Endodermal cell (in vitro differentiated cells): ENCODE measurements at regions not wholly inside any gene's neighbourhood (a gene's known extent, or its start where the extent isn't known, plus 50 kb on each side); places are given as distances from the start of the nearest gene placed in this dataset.
A peak's percentile ranks its signal among the peaks of the same experiment; 100 is the strongest.

Source experiments
- DNase-seq: peaks from one replicate; pipeline ENCODE4 v3.0.0-alpha.2; 2017
- H3K27ac ChIP-seq: 2 replicates; pipeline ENCODE4 v1.5.1; 2013; ENCODE audit warnings: mild to moderate bottlenecking, low read depth, low read length, moderate library complexity
- H3K27me3 ChIP-seq: 2 replicates; pipeline ENCODE4 v1.6.1; 2013; ENCODE audit warnings: mild to moderate bottlenecking, low read length, moderate library complexity; ENCODE audit not compliant: insufficient read depth, control insufficient read depth, poor library complexity, severe bottlenecking
- H3K36me3 ChIP-seq: 2 replicates; pipeline ENCODE4 v1.7.0; 2013; ENCODE audit warnings: mild to moderate bottlenecking, low read length, moderate library complexity; ENCODE audit not compliant: control insufficient read depth, insufficient read depth
- H3K4me1 ChIP-seq: one replicate; pipeline ENCODE4 v1.7.0; 2013; ENCODE audit warnings: low read length; ENCODE audit not compliant: control insufficient read depth, insufficient read depth
- H3K4me3 ChIP-seq: 2 replicates; pipeline ENCODE4 v1.5.1; 2013; ENCODE audit warnings: mild to moderate bottlenecking, low read length, moderate library complexity
- H3K9ac ChIP-seq: 2 replicates; pipeline ENCODE4 v1.6.1; 2013; ENCODE audit warnings: mild to moderate bottlenecking, low read length, moderate library complexity; ENCODE audit not compliant: poor library complexity, severe bottlenecking; ENCODE audit errors: extremely low read depth
- H3K9me3 ChIP-seq: 2 replicates; pipeline ENCODE4 v1.6.1; 2013; ENCODE audit warnings: mild to moderate bottlenecking, low read length, moderate library complexity; ENCODE audit not compliant: control insufficient read depth
- H3K27ac Mint-ChIP-seq: 2 replicates; pipeline ENCODE4 v1.8.0; 2020; ENCODE audit warnings: mixed read lengths
- H3K27me3 Mint-ChIP-seq: 2 replicates; pipeline ENCODE4 v1.8.0; 2021; ENCODE audit warnings: mild to moderate bottlenecking, mixed read lengths; ENCODE audit not compliant: insufficient read depth
- H3K36me3 Mint-ChIP-seq: 2 replicates; pipeline ENCODE4 v1.8.0; 2020; ENCODE audit warnings: low read depth, mixed read lengths
- H3K4me1 Mint-ChIP-seq: 2 replicates; pipeline ENCODE4 v1.8.0; 2020; ENCODE audit warnings: mixed read lengths
- H3K4me3 Mint-ChIP-seq: 2 replicates; pipeline ENCODE4 v1.8.0; 2020; ENCODE audit warnings: mild to moderate bottlenecking, moderate library complexity, mixed read lengths
- H3K9me3 Mint-ChIP-seq: 2 replicates; pipeline ENCODE4 v1.8.0; 2020; ENCODE audit warnings: mild to moderate bottlenecking, mixed read lengths
- CTCF ChIP-seq: fragments of 200-600 bp; sonication (generic); conservative IDR thresholded peaks from 2 replicates; pipeline ENCODE4 v1.5.0; 2021; ENCODE audit warnings: antibody characterized with exemption, mild to moderate bottlenecking
- WGBS, 2 experiments: methylation state at CpG; one replicate each; pipeline versions ENCODE4 v1.1.5 to v1.1.7; 2013; ENCODE audit warnings: missing lambda C conversion rate in 2 of 2, mixed read lengths in 1 of 2; ENCODE audit not compliant: insufficient coverage in 1 of 2, insufficient read length in 1 of 2; 5-methylcytosine and 5-hydroxymethylcytosine counted together

- Mint-ChIP-seq H3K9me3 (no peaks in the 10 kb centered on the region), H3K4me3 (no peak overlapping the region), H3K27me3 (peaks cover 5% of the 10 kb centered on the region), H3K4me1 (no peaks in the 10 kb centered on the region), H3K27ac (no peak overlapping the region), H3K36me3 (no peaks in the 10 kb centered on the region)
- H3K9me3 ChIP-seq = no peaks in the 10 kb centered on the region
- DNase-seq = no peak
- no peaks in the 10 kb centered on the region for H3K4me1 ChIP-seq
- no peak overlapping the region for H3K4me3 ChIP-seq
- peak; percentile 49 for TF ChIP-seq CTCF
- no peak overlapping the region for H3K9ac ChIP-seq
- H3K36me3 ChIP-seq = no peaks in the 10 kb centered on the region
- 90 to 100% methylated on average over 1 to 2 of the region's 2 CpGs for WGBS, 2 experiments
- H3K27ac ChIP-seq = no peak overlapping the region
- peaks cover 16% of the 10 kb centered on the region for H3K27me3 ChIP-seq
Observed at GRCh38 chr9:126089789-126090188, 236.8 kb upstream of the MVB12B start.

GRCh38 chr9:126093771-126094170 is 232.9 kb upstream of the MVB12B start:
- Histone ChIP-seq H3K9me3 (no peaks in the 10 kb centered on the region), H3K4me3 (no peak overlapping the region), H3K9ac (no peak overlapping the region), H3K27ac (no peak overlapping the region), H3K27me3 (no peaks in the 10 kb centered on the region), H3K36me3 (no peaks in the 10 kb centered on the region), H3K4me1 (no peaks in the 10 kb centered on the region)
- Mint-ChIP-seq H3K36me3 (no peaks in the 10 kb centered on the region), H3K4me3 (no peak overlapping the region), H3K27me3 (no peaks in the 10 kb centered on the region), H3K4me1 (no peaks in the 10 kb centered on the region), H3K27ac (no peak overlapping the region), H3K9me3 (no peaks in the 10 kb centered on the region)
- DNase-seq = no peak
- WGBS, 2 experiments = 64 to 90% methylated on average over 2 to 9 of the region's 9 CpGs
- no peak for TF ChIP-seq CTCF

- H3K27ac ChIP-seq = no peak overlapping the region
- Mint-ChIP-seq H3K4me1 (no peaks in the 10 kb centered on the region), H3K9me3 (peaks cover 7% of the 10 kb centered on the region), H3K27me3 (no peaks in the 10 kb centered on the region), H3K36me3 (no peaks in the 10 kb centered on the region), H3K4me3 (no peak overlapping the region), H3K27ac (no peak overlapping the region)
- H3K36me3 ChIP-seq = no peaks in the 10 kb centered on the region
- H3K9me3 ChIP-seq = no peaks in the 10 kb centered on the region
- no peaks in the 10 kb centered on the region for H3K27me3 ChIP-seq
- no peak overlapping the region for H3K4me3 ChIP-seq
- no peak for DNase-seq
- H3K9ac ChIP-seq = no peak overlapping the region
- no peak for TF ChIP-seq CTCF
- H3K4me1 ChIP-seq = no peaks in the 10 kb centered on the region
- WGBS, 2 experiments = 75 to 86% methylated on average over 10 to 16 of the region's 16 CpGs
Observed at GRCh38 chr9:126095546-126096190, 231.0 kb upstream of the MVB12B start.
